ENCODE measurements at regions not wholly inside any gene's neighbourhood (a gene's known extent, or its start where the extent isn't known, plus 50 kb on each side); places are given as distances from the start of the nearest gene placed in this dataset.

GRCh38 chr18:70621710-70622109, 332.9 kb downstream of the SOCS6 start:
- TF ChIP-seq CTCF (IDR thresholded peaks at IDR 0.05), result no peak

GRCh38 chr18:70620837-70621612, 332.2 kb downstream of the SOCS6 start:
- TF ChIP-seq CTCF (IDR thresholded peaks at IDR 0.05), result no peak

- TF ChIP-seq CTCF (IDR thresholded peaks at IDR 0.05), result no peak
Measured at GRCh38 chr18:70617020-70617763, 328.3 kb downstream of the SOCS6 start.

GRCh38 chr18:70600225-70600925, 311.5 kb downstream of the SOCS6 start:
- no peak for TF ChIP-seq CTCF (IDR thresholded peaks at IDR 0.05)

GRCh38 chr18:70598406-70598805, 309.6 kb downstream of the SOCS6 start:
- no peak for TF ChIP-seq CTCF (IDR thresholded peaks at IDR 0.05)

- no peak for TF ChIP-seq CTCF (IDR thresholded peaks at IDR 0.05)
Measured at GRCh38 chr18:70582981-70583380, 294.1 kb downstream of the SOCS6 start.

- peak; percentile 53 for TF ChIP-seq CTCF (IDR thresholded peaks at IDR 0.05)
Measured at GRCh38 chr18:70578480-70578879, 289.6 kb downstream of the SOCS6 start.
